HG03135 (cell line): ENCODE measurements at regions not wholly inside any gene's neighbourhood (a gene's known extent, or its start where the extent isn't known, plus 50 kb on each side); places are given as distances from the start of the nearest gene placed in this dataset.

ENCODE experiments used
- ATAC-seq: cut with Tn5 transposase; IDR thresholded peaks from one replicate; pipeline ENCODE4 v1.9.1; 2021; ENCODE audit warnings: mild to moderate bottlenecking, moderate library complexity; ENCODE audit not compliant: unreplicated experiment

GRCh38 chr12:47312808-47313426 lies 233.2 kb upstream of the AMIGO2 start:
- peak; percentile 86 for ATAC-seq

GRCh38 chr12:47312147-47312546 lies 232.4 kb upstream of the AMIGO2 start:
- no peak for ATAC-seq

- ATAC-seq: no peak
These were observed 231.8 kb upstream of the AMIGO2 start for GRCh38 chr12:47311568-47311967.

GRCh38 chr12:47311010-47311409 lies 231.3 kb upstream of the AMIGO2 start:
- ATAC-seq: no peak

- no peak for ATAC-seq
These were observed 228.9 kb upstream of the AMIGO2 start for GRCh38 chr12:47308672-47309071.

GRCh38 chr12:47307680-47308399 lies 228.1 kb upstream of the AMIGO2 start:
- ATAC-seq: peak; percentile 80

- ATAC-seq: peak; percentile 34
These were observed 227.3 kb upstream of the AMIGO2 start for GRCh38 chr12:47306773-47307679.

- no peak for ATAC-seq
These were observed 226.4 kb upstream of the AMIGO2 start for GRCh38 chr12:47306130-47306529.

- no peak for ATAC-seq
These were observed 225.7 kb upstream of the AMIGO2 start for GRCh38 chr12:47305464-47305863.

GRCh38 chr12:47303995-47304560 lies 224.3 kb upstream of the AMIGO2 start:
- no peak for ATAC-seq

- ATAC-seq: no peak
These were observed 223.4 kb upstream of the AMIGO2 start for GRCh38 chr12:47303207-47303606.

- peak; percentile 86 for ATAC-seq
These were observed 222.4 kb upstream of the AMIGO2 start for GRCh38 chr12:47302111-47302671.

GRCh38 chr12:47299586-47299985 lies 219.8 kb upstream of the AMIGO2 start:
- no peak for ATAC-seq

GRCh38 chr12:47297993-47298392 lies 218.2 kb upstream of the AMIGO2 start:
- no peak for ATAC-seq

GRCh38 chr12:47296828-47297227 lies 217.1 kb upstream of the AMIGO2 start:
- ATAC-seq: no peak

GRCh38 chr12:47293406-47293805 lies 213.6 kb upstream of the AMIGO2 start:
- no peak for ATAC-seq

- ATAC-seq: no peak
These were observed 206.9 kb upstream of the AMIGO2 start for GRCh38 chr12:47286676-47287075.
